Amniotic epithelial cell (primary cell): ENCODE measurements at regions not wholly inside any gene's neighbourhood (a gene's known extent, or its start where the extent isn't known, plus 50 kb on each side); places are given as distances from the start of the nearest gene placed in this dataset.

ENCODE experiments used
- DNase-seq: peaks from one replicate; pipeline ENCODE4 v3.0.0-alpha.2; 2010; ENCODE audit warnings: low read depth

GRCh38 chr2:215712871-215713790 is 277.3 kb upstream of the FN1 start:
- DNase-seq: peak; percentile 97

GRCh38 chr2:215712219-215712868 is 276.5 kb upstream of the FN1 start:
- peak; percentile 44 for DNase-seq

- peak; percentile 83 for DNase-seq
These were observed 275.7 kb upstream of the FN1 start for GRCh38 chr2:215711471-215712034.

GRCh38 chr2:215707608-215708007 is 271.7 kb upstream of the FN1 start:
- peak; percentile 64 for DNase-seq

GRCh38 chr2:215705771-215706361 is 270.0 kb upstream of the FN1 start:
- DNase-seq: no peak

- no peak for DNase-seq
These were observed 269.4 kb upstream of the FN1 start for GRCh38 chr2:215705281-215705680.

GRCh38 chr2:215702116-215702902 is 266.4 kb upstream of the FN1 start:
- no peak for DNase-seq

GRCh38 chr2:215699700-215700538 is 264.1 kb upstream of the FN1 start:
- no peak for DNase-seq

GRCh38 chr2:215699018-215699417 is 263.1 kb upstream of the FN1 start:
- no peak for DNase-seq

GRCh38 chr2:215698566-215698965 is 262.7 kb upstream of the FN1 start:
- DNase-seq: peak; percentile 93

- peak; percentile 96 for DNase-seq
These were observed 261.6 kb upstream of the FN1 start for GRCh38 chr2:215697496-215697895.

GRCh38 chr2:215697003-215697402 is 261.1 kb upstream of the FN1 start:
- no peak for DNase-seq

GRCh38 chr2:215695861-215696260 is 260.0 kb upstream of the FN1 start:
- peak; percentile 72 for DNase-seq

- no peak for DNase-seq
These were observed 258.2 kb upstream of the FN1 start for GRCh38 chr2:215693999-215694580.

GRCh38 chr2:215693193-215693998 is 257.5 kb upstream of the FN1 start:
- peak; percentile 94 for DNase-seq

GRCh38 chr2:215692387-215693079 is 256.7 kb upstream of the FN1 start:
- peak; percentile 54 for DNase-seq

- DNase-seq: no peak
These were observed 255.5 kb upstream of the FN1 start for GRCh38 chr2:215691346-215691745.

GRCh38 chr2:215687149-215688031 is 251.5 kb upstream of the FN1 start:
- no peak for DNase-seq
